ENCODE measurements at regions not wholly inside any gene's neighbourhood (a gene's known extent, or its start where the extent isn't known, plus 50 kb on each side); places are given as distances from the start of the nearest gene placed in this dataset.

- DNase-seq, result no peak
Measured at GRCh38 chr18:37617623-37618022, 52.0 kb upstream of the CELF4 start.
